ENCODE measurements at regions not wholly inside any gene's neighbourhood (a gene's known extent, or its start where the extent isn't known, plus 50 kb on each side); places are given as distances from the start of the nearest gene placed in this dataset.
"Not testable (repeated sequence)": the region's sequence is repeated elsewhere in the genome, so short reads cannot be mapped to it uniquely, and the experiment has no call there.

GRCh38 chr12:23146070-23146469 lies 521.1 kb downstream of the ETNK1 start:
- TF ChIP-seq, protein P1, sequence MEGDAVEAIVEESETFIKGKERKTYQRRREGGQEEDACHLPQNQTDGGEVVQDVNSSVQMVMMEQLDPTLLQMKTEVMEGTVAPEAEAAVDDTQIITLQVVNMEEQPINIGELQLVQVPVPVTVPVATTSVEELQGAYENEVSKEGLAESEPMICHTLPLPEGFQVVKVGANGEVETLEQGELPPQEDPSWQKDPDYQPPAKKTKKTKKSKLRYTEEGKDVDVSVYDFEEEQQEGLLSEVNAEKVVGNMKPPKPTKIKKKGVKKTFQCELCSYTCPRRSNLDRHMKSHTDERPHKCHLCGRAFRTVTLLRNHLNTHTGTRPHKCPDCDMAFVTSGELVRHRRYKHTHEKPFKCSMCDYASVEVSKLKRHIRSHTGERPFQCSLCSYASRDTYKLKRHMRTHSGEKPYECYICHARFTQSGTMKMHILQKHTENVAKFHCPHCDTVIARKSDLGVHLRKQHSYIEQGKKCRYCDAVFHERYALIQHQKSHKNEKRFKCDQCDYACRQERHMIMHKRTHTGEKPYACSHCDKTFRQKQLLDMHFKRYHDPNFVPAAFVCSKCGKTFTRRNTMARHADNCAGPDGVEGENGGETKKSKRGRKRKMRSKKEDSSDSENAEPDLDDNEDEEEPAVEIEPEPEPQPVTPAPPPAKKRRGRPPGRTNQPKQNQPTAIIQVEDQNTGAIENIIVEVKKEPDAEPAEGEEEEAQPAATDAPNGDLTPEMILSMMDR (IDR thresholded peaks at IDR 0.05), result not testable (repeated sequence)
- not testable (repeated sequence) for TF ChIP-seq POLR2A (IDR thresholded peaks at IDR 0.05)
